ENCODE measurements at regions not wholly inside any gene's neighbourhood (a gene's known extent, or its start where the extent isn't known, plus 50 kb on each side); places are given as distances from the start of the nearest gene placed in this dataset.
"Not testable (repeated sequence)": the region's sequence is repeated elsewhere in the genome, so short reads cannot be mapped to it uniquely, and the experiment has no call there.

DNA sequence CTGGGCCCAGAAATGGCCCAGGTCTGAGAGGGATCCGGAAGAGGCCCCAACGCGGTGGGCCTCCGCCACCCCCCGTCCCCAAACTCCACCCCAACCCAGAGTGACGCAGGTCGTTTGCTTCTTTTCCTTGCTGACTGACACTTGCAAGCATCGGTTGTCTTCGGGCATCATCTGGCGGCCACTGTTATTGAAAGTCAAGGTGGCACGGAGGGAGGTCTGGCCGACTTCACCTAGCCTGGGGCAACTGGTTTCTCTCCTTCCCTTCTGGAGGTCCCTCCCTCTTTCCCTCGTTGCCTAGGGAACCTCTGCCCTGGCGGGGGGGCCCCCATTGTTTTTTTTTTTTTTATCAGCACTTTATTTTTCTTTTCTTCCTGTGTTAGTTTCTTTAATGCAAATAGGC lies 241.8 kb downstream of the ALG10 start:
- no peak overlapping the region for H3K4me2 ChIP-seq (ENCODE audit: control insufficient read depth, insufficient read depth)
- TF ChIP-seq CREB1 (IDR thresholded peaks at IDR 0.05; ENCODE audit: low read depth), result no peak
- TF ChIP-seq POLR2AphosphoS2 (IDR thresholded peaks at IDR 0.05; ENCODE audit: low read depth, low read length), result no peak
- no peak for TF ChIP-seq ZNF622 (IDR thresholded peaks at IDR 0.05)
- no peak for TF ChIP-seq FOS (IDR thresholded peaks at IDR 0.05; ENCODE audit: borderline replicate concordance, extremely low read depth, insufficient read length)
- TF ChIP-seq BACH1 (IDR thresholded peaks at IDR 0.05; ENCODE audit: borderline replicate concordance), result no peak
- TF ChIP-seq SMC3 (IDR thresholded peaks at IDR 0.05; ENCODE audit: borderline replicate concordance, low read length), result no peak
- TF ChIP-seq BRCA1 (IDR thresholded peaks at IDR 0.05; ENCODE audit: low read depth, low read length), result no peak
- TF ChIP-seq KLF5 (IDR thresholded peaks at IDR 0.05; ENCODE audit: partially characterized antibody), result no peak
- no peak overlapping the region for H3K9ac ChIP-seq (ENCODE audit: control insufficient read depth, insufficient read depth, low read length)
- no peaks in the 10 kb centered on the region for H3K9me3 ChIP-seq (replicated peaks; ENCODE audit: control insufficient read depth, insufficient read depth, low read length)
- no peaks in the 10 kb centered on the region for H4K20me1 ChIP-seq (ENCODE audit: control insufficient read depth, insufficient read depth)
- FAIRE-seq, result peak; percentile 78
- no peaks in the 10 kb centered on the region for H3K79me2 ChIP-seq (ENCODE audit: control insufficient read depth, insufficient read depth, low read length)
- H2AFZ ChIP-seq (ENCODE audit: control insufficient read depth, low read depth, low read length), result no peak overlapping the region
- H3K27me3 ChIP-seq (replicated peaks in 1 of 2; ENCODE audit: control insufficient read depth in 2 of 2, insufficient read depth in 2 of 2, low read length in 1 of 2), result no peaks in the 10 kb centered on the region
- BruUV-seq (replicated peaks), result no TSS peak
- ATAC-seq, result no peak
- ChIA-PET POLR2A (no interaction called here), SMC1A (ENCODE audit: uncharacterized antibody, unreplicated experiment) (no interaction called here), RAD21 (ENCODE audit: unreplicated experiment) (no interaction called here), CTCF (no interaction called here)
- no peak for DNase-seq (ENCODE audit: low read depth, low spot score)
- intact Hi-C loops (cut with micrococcal nuclease; ENCODE audit: unreplicated experiment), result no loop called here
- H3K4me3 ChIP-seq, result no peak overlapping the region
- H3K27ac ChIP-seq (ENCODE audit: control insufficient read depth, insufficient read depth), result no peak overlapping the region
- in situ Hi-C loops (cut with MboI), result no loop called here
- 69% methylated on average over 10 of the region's 14 CpGs for WGBS (ENCODE audit: insufficient coverage, insufficient replicate concordance, low lambda C conversion rate, missing lambda C conversion rate)
- no peaks in the 10 kb centered on the region for H3K36me3 ChIP-seq (ENCODE audit: control insufficient read depth in 2 of 2, insufficient read depth in 2 of 2, low read length in 1 of 2)
- no peaks in the 10 kb centered on the region for H3K4me1 ChIP-seq (ENCODE audit: control insufficient read depth, insufficient read depth, low read length)

DNA sequence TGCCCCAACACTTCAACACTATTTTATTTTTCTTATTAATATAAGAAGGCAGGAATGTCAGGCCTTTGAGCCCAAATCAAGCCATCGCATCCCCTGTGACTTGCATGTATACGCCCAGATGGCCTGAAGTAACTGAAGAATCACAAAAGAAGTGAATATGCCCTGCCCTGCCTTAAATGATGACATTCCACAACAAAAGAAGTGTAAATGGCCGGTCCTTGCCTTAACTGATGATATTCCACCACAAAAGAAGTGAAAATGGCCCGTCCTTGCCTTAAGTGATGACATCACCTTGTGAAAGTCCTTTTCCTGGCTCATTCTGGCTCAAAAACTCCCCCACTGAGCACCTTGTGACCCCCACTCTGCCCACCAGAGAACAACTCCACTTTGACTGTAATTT lies 251.4 kb downstream of the ALG10 start:
- CTCF ChIA-PET; H2AFZ ChIP-seq (ENCODE audit: control insufficient read depth, low read depth, low read length); ATAC-seq; RAD21 ChIA-PET (ENCODE audit: unreplicated experiment); H3K79me2 ChIP-seq (ENCODE audit: control insufficient read depth, insufficient read depth, low read length); BruUV-seq (replicated peaks); SMC1A ChIA-PET (ENCODE audit: uncharacterized antibody, unreplicated experiment); H3K27ac ChIP-seq (ENCODE audit: control insufficient read depth, insufficient read depth); intact Hi-C loops (cut with micrococcal nuclease; ENCODE audit: unreplicated experiment); FAIRE-seq; H3K9ac ChIP-seq (ENCODE audit: control insufficient read depth, insufficient read depth, low read length); in situ Hi-C loops (cut with MboI); H3K4me2 ChIP-seq (ENCODE audit: control insufficient read depth, insufficient read depth); DNase-seq (ENCODE audit: low read depth, low spot score); H3K4me1 ChIP-seq (ENCODE audit: control insufficient read depth, insufficient read depth, low read length); H3K36me3 ChIP-seq (ENCODE audit: control insufficient read depth in 2 of 2, insufficient read depth in 2 of 2, low read length in 1 of 2); H4K20me1 ChIP-seq (ENCODE audit: control insufficient read depth, insufficient read depth); H3K9me3 ChIP-seq (replicated peaks; ENCODE audit: control insufficient read depth, insufficient read depth, low read length); H3K27me3 ChIP-seq (replicated peaks in 1 of 2; ENCODE audit: control insufficient read depth in 2 of 2, insufficient read depth in 2 of 2, low read length in 1 of 2); H3K4me3 ChIP-seq; POLR2A ChIA-PET: not testable (repeated sequence)
- WGBS (ENCODE audit: insufficient coverage, insufficient replicate concordance, low lambda C conversion rate, missing lambda C conversion rate), result 30% methylated on average over 4 of the region's 4 CpGs
